T-helper 1 cell treated with Interleukin-12 subunit alpha and Interleukin-12 subunit beta and Interleukin-4 antibody, amounts not matched to agents 30 μg/mL and 1 μg/mL, for 36 hours (primary cell): ENCODE measurements at regions not wholly inside any gene's neighbourhood (a gene's known extent, or its start where the extent isn't known, plus 50 kb on each side); places are given as distances from the start of the nearest gene placed in this dataset.
A peak's percentile ranks its signal among the peaks of the same experiment; 100 is the strongest.
"Not testable (repeated sequence)": the region's sequence is repeated elsewhere in the genome, so short reads cannot be mapped to it uniquely, and the experiment has no call there.

Source experiments
- H3K27ac Mint-ChIP-seq: one replicate; pipeline ENCODE4 v1.8.0; 2021; ENCODE audit warnings: mild to moderate bottlenecking, mixed read lengths
- H3K27me3 Mint-ChIP-seq: one replicate; pipeline ENCODE4 v1.8.0; 2021; ENCODE audit warnings: low read depth, mixed read lengths
- H3K36me3 Mint-ChIP-seq: one replicate; pipeline ENCODE4 v1.8.0; 2021; ENCODE audit warnings: low read depth, mixed read lengths
- H3K4me1 Mint-ChIP-seq: one replicate; pipeline ENCODE4 v1.8.0; 2021; ENCODE audit warnings: low read depth, mixed read lengths
- H3K4me3 Mint-ChIP-seq: one replicate; pipeline ENCODE4 v1.8.0; 2021; ENCODE audit warnings: mild to moderate bottlenecking, moderate library complexity, mixed read lengths
- H3K9me3 Mint-ChIP-seq: one replicate; pipeline ENCODE4 v1.8.0; 2021; ENCODE audit warnings: mixed read lengths

DNA sequence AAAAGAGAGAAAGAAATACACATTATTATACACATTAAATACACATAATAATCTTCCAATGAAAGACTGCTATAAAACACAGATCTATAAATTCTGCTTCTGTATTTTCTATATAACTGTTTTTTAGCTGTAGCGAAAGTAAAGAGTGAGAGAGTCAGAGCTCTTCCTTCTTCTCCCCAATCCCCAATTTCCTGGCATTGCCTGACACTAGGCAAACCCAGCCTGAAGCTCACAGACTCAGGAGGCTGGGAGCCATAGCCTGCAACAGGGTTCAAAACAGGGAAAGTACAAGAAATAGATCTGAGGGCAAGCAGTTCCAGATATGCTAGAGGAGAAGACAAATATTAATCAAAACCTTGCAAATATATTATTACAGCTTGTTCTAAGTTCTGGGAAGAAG is 201.6 kb downstream of the HNRNPD start:
- Mint-ChIP-seq H3K4me1 (no peaks in the 10 kb centered on the region), H3K36me3 (no peaks in the 10 kb centered on the region), H3K9me3 (no peaks in the 10 kb centered on the region), H3K4me3 (no peak overlapping the region), H3K27ac (no peak overlapping the region), H3K27me3 (no peaks in the 10 kb centered on the region)

DNA sequence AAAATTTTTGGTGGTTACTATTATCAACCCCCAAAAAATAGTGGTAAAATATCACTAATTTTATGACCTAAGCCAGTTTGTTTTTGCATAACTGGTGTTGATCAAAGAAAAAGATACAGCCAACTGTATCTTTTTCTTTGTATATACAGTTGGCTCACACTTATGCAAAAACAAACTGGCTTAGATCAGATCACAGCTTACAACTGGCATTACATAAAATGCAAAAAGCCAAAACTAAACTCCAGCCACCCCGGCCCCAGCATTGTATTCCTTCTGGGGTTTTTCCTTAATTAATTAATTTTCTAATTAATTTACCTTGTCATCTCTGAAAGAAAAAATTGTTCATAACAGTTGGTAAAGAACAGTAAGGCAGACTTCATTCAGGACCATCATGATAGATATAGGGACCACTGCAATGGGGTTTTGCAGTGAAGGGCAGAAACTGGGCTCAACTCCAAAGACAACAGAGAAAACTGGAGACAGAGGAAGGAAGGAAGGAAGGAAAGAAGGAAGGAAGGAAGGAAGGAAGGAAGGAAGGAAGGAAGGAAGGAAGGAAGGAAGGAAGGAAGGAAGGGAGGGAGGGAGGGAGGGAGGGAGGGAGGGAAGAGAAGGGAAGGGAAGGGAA is 202.1 kb downstream of the HNRNPD start:
- no peak overlapping the region for H3K4me3 Mint-ChIP-seq

DNA sequence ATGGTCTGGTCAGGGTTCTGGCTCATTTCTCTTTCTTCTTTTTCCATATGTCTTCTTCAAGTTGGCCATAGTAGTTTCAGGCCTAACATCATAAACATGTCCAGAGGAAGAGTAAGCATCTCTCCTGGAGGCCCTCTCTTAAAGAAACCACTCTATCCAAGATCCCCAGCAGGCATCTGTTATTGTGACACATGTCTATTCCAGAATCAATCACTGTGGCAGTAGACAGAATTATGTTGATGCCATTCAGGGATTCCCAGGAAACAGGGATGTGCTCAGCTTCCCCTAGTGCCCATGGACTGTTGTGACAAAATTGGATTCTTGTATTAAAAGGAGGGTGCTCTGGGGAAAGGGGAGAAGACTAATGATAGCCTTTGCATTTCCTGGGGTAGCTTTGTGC is 224.0 kb downstream of the HNRNPD start:
- H3K27ac Mint-ChIP-seq: no peak overlapping the region
- no peaks in the 10 kb centered on the region for H3K36me3 Mint-ChIP-seq
- no peaks in the 10 kb centered on the region for H3K4me1 Mint-ChIP-seq
- H3K27me3 Mint-ChIP-seq: peaks cover 6% of the 10 kb centered on the region
- H3K9me3 Mint-ChIP-seq: peaks cover 8% of the 10 kb centered on the region
- no peak overlapping the region for H3K4me3 Mint-ChIP-seq

More for the DNA sequence above, 202.1 kb downstream of the HNRNPD start:
- no peak overlapping the region for H3K27ac Mint-ChIP-seq
- no peaks in the 10 kb centered on the region for H3K9me3 Mint-ChIP-seq
- no peaks in the 10 kb centered on the region for H3K27me3 Mint-ChIP-seq
- no peaks in the 10 kb centered on the region for H3K4me1 Mint-ChIP-seq
- H3K36me3 Mint-ChIP-seq: no peaks in the 10 kb centered on the region

DNA sequence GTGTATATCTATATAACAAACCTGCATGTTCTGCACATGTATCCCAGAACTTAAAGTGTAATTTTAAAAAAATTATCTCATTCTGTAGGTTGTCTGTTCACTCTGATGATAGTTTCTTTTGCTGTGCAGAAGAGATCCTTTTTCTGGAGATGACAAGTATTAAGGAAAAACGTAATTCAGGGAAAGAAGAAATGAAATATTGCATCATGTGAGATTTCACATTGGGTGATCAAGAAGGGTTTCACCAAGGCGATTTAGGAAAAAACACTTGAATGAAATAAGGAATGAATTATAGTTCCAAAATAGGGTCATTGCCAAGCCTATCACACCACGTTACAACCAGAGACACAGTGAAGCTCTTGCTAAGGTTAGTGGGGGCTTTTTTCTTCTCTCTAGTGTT is 227.9 kb downstream of the HNRNPD start:
- Mint-ChIP-seq H3K27me3 (no peaks in the 10 kb centered on the region), H3K27ac (no peak overlapping the region), H3K36me3 (no peaks in the 10 kb centered on the region), H3K4me1 (no peaks in the 10 kb centered on the region), H3K9me3 (no peaks in the 10 kb centered on the region), H3K4me3 (no peak overlapping the region)

DNA sequence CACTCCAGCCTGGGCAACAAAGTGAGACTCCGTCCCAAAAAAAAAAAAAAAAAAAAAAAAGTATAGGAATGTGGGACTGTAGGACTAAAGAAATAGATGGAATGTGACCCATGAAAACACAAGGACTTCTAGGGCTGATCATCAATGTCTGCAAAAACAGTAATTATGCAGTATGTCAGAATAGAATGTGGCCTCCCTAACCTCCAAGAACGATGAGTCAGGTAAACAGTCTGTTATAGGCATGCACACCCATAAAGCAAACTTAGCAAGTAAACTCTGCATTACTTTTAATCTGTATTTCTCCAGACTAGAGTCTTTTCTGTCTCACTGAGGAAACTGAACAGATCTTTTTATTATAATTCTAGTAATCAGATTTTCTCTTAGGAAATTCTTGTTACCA is 233.4 kb downstream of the HNRNPD start:
- Mint-ChIP-seq H3K9me3 (no peaks in the 10 kb centered on the region), H3K27ac (no peak overlapping the region), H3K4me1 (peaks cover 8% of the 10 kb centered on the region), H3K4me3 (no peak overlapping the region), H3K27me3 (no peaks in the 10 kb centered on the region), H3K36me3 (no peaks in the 10 kb centered on the region)

DNA sequence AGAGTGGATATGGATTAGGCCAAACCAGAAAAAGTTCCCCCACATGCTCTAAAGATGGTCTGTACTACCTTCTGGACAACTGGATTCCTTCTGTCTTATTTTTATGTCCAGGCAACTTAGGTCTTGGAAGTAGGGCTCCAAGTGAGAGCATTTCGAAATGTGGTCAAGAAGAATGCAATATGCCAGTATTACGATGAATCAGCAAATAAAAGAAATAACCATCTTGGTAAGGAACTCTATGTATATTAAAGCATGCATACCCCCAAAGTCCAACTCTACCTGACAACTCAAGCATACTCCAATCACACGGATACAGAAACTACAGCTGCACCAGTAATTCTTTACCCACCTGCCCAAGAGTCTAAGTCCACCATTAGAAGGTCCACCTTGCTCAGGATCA is 234.5 kb downstream of the HNRNPD start:
- Mint-ChIP-seq H3K27ac (no peak overlapping the region), H3K9me3 (no peaks in the 10 kb centered on the region), H3K4me3 (no peak overlapping the region), H3K27me3 (no peaks in the 10 kb centered on the region), H3K4me1 (peaks cover 8% of the 10 kb centered on the region), H3K36me3 (no peaks in the 10 kb centered on the region)

DNA sequence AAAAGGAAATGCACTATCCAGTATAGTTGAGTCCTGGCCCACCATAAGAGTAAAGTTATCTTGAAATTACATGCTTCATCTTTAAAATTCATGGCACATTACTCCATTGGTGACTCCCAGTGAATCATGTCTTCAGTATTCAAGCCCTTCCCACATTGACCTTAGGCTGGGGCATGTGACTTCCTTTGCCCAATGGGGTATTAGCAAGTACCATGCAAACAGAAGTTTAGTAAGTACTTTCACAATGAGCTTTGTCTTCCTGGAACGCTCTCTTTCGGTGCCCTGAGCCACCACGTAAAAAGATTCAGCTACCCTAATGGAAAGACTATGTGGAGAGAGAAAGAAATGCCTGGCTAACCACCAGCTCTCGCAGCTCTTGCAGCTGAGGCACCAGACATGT is 235.4 kb downstream of the HNRNPD start:
- Mint-ChIP-seq H3K4me3 (no peak overlapping the region), H3K9me3 (no peaks in the 10 kb centered on the region), H3K27me3 (peaks cover 4% of the 10 kb centered on the region), H3K36me3 (no peaks in the 10 kb centered on the region), H3K4me1 (peaks cover 8% of the 10 kb centered on the region), H3K27ac (no peak overlapping the region)

DNA sequence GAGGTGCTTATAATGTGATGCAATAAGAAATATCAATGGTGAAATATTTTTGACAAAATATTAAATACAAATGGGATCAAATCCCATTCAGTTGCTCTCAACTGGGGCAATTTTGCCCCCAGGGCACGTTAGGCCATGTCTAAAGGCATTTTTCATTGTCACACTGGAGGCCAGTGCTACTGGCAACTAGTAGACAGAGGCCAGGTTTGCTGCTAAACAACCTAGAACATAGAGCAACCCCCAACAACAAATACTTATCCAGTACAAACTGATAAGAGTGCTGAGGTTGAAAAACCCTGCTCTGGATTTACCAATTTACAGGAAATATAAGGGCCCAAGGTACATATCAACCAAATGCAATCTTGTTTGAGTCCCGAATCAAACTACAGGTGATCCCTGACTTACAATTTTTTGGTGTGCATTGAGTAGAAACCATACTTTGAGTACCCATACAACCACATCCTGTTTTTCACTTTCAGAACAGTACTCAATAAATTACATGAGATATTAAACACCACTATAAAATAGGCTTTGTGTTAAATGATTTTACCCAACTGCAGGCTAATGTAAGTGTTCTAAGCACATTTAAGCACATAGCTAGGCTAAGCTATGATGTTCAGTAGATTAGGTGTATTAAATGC is 237.5 kb downstream of the HNRNPD start:
- Mint-ChIP-seq H3K27me3 (peaks cover 6% of the 10 kb centered on the region), H3K27ac (no peak overlapping the region), H3K36me3 (no peaks in the 10 kb centered on the region), H3K9me3 (no peaks in the 10 kb centered on the region), H3K4me1 (peaks cover 8% of the 10 kb centered on the region), H3K4me3 (no peak overlapping the region)

DNA sequence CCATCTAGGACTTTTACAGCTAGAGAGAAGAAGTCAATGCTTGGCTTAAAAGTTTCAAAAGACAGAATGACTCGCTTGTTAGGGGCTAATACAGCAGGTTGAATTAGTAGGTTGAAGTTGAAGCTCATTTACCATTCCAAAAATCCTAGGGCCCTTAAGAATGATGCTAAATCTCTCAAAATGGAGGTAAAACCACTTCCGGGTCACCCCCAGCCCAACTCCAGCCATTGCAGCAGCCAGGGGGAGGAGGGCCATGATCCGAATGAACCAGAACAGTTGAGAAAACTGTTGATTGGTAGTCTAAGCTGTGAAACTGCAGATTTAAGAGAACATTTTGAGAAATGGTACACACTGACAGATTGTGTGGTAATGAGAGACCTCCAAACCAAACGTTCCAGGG is 245.4 kb downstream of the HNRNPD start:
- H3K4me1 Mint-ChIP-seq: no peaks in the 10 kb centered on the region
- no peaks in the 10 kb centered on the region for H3K36me3 Mint-ChIP-seq
- H3K27ac Mint-ChIP-seq: no peak overlapping the region
- H3K4me3 Mint-ChIP-seq: no peak overlapping the region
- H3K9me3 Mint-ChIP-seq: no peaks in the 10 kb centered on the region
- peaks cover 3% of the 10 kb centered on the region for H3K27me3 Mint-ChIP-seq

DNA sequence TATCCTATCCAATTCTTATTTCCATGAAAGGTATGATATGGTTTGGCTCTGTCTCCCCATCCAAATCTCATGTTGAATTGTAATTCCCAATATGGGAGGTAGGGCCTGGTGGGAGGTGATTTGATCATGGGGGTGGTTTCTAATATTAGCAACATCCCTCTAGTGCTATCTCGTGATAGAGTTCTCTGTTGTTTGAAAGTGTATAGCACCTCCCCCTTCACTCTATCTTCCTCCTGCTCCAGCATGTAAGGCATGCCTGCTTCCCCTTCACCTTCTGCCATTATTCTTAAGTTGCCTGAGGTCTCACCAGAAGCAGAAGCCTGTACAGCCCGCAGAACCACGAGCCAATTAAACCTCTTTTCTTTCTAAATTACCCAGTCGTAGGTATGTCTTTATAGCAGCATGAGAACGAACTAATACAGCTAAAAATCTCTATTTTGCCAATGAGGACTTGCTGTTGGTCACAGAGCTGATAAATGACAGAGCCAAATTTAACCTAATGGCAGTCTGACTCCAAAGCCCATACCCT is 247.2 kb downstream of the HNRNPD start:
- Mint-ChIP-seq H3K27me3 (no peaks in the 10 kb centered on the region), H3K4me1 (no peaks in the 10 kb centered on the region), H3K36me3 (no peaks in the 10 kb centered on the region), H3K4me3 (no peak overlapping the region), H3K27ac (peak overlapping the region; percentile 49), H3K9me3 (no peaks in the 10 kb centered on the region)

DNA sequence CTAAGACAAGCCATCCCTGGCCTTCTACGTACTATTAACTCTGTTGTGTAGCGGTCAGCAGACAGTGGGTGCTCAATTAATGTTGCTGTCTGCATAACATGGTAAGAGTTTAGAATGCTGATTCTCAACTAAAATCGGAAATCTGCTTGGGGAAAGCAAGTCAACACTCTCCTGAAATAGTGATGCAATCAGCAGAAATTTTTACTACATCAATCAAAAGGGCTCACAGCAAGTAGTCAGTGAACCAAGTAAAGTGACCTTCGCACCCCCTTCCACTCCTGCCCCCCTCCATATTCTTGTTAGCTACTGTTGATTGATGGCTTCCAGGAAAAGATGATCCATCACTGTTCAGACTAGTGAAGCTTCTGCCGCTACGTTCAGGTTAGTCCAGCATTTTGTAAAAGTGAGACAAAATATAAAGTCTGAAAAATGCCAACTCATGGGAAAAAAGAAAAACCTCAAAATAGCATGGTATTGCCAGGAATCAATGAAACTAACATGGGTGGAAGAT is 247.9 kb downstream of the HNRNPD start:
- H3K27ac Mint-ChIP-seq: no peak overlapping the region
- no peaks in the 10 kb centered on the region for H3K9me3 Mint-ChIP-seq
- no peaks in the 10 kb centered on the region for H3K36me3 Mint-ChIP-seq
- H3K4me3 Mint-ChIP-seq: no peak overlapping the region
- no peaks in the 10 kb centered on the region for H3K27me3 Mint-ChIP-seq
- H3K4me1 Mint-ChIP-seq: no peaks in the 10 kb centered on the region

DNA sequence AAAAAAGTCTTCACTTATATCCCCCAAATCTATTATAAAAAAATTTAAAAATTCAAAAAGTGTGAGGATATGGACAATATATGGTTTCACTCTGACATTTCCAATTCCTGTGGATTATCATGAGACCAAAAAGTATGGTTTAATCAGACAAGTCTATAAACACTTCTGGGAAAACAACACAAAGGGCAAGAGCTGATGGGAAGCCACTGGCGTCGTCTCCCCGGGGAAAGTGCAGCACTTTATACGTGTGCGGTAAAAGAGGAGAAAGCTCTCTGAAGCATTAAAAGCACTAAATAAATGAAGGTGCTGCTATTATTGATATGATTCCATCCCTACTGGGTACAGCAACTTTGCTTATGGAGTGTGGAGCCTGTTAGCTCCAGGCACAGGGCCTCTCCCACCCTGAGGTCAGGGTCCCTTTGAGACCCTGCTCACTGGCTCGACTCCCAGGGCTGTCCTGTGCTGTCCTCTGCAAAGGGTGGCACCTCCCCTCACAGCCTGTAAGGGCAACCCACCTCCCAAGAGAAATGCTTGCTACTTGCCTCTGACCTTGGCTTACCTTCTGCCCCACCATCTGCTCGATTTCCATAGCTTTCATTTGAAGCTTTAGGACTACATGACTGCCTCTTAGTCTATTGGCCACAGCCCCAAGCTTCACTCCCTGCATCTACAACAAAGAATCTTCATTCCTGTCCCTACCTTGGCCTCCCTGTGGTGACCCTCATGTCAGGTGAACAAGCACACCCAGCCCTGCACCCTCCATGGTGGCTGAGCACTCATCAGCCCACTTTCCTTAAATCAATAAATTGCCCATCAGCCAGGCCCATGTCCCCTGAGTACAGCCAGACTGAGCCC is 248.6 kb downstream of the HNRNPD start:
- Mint-ChIP-seq H3K9me3 (no peaks in the 10 kb centered on the region), H3K4me3 (no peak overlapping the region), H3K27me3 (no peaks in the 10 kb centered on the region), H3K36me3 (no peaks in the 10 kb centered on the region), H3K27ac (no peak overlapping the region), H3K4me1 (no peaks in the 10 kb centered on the region)

DNA sequence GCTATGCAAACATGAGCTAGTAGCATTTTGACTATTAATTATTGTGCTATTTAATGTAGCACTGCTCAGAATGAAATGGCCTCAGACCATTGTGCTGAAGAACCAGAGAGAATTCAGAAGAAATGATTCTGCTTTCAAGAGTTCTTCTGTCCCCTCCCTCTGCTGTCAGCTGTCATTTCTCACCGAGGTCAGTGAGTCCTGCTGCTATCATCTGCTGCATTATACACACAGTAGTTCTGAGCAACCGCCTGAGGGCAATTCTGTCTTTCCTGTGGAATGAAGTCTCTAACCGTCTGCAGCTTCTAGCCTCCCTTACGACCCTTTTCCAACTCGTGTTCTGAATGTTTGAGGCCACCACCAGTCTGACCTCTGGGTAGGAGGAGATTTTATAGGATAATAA is 249.4 kb downstream of the HNRNPD start:
- no peaks in the 10 kb centered on the region for H3K36me3 Mint-ChIP-seq
- H3K4me3 Mint-ChIP-seq: no peak overlapping the region
- H3K4me1 Mint-ChIP-seq: no peaks in the 10 kb centered on the region
- H3K27ac Mint-ChIP-seq: no peak overlapping the region
- H3K27me3 Mint-ChIP-seq: no peaks in the 10 kb centered on the region
- no peaks in the 10 kb centered on the region for H3K9me3 Mint-ChIP-seq

DNA sequence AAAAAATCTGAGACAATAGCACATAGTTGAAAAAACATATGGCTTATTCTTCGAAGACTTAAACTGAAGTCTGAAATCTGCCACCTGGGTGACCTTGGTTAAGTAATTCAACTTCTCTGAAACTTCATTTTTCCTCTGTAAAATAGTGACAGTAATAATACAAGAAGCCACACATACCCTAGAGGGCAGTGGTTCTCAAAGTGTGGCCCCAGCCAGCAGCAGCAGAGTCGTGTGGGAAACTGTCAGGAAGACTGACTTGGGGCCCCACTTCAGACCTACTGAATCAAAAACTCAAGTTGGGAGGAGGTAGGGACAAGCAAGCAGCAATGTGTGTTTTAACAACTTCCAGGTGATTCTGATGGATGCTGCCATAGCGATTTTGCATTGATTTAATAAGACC is 249.9 kb downstream of the HNRNPD start:
- H3K27ac Mint-ChIP-seq: no peak overlapping the region
- H3K36me3 Mint-ChIP-seq: no peaks in the 10 kb centered on the region
- no peak overlapping the region for H3K4me3 Mint-ChIP-seq

DNA sequence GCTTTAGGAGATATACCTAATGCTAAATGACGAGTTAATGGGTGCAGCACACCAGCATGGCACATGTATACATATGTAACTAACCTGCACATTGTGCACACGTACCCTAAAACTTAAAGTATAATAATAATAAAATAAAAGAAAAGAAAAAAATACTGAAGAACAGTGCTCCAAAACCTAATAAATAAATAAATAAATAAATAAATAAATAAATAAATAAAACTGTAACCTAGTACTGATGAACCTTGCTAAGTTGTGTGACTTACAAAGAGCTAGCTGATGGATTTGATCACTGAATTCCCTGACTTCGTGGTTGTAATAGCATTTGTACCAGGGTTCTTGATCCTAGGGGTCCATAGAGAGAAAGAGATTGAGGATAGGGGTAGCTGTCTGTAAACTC is 258.6 kb downstream of the HNRNPD start:
- not testable (repeated sequence) for H3K4me3 Mint-ChIP-seq, H3K27ac Mint-ChIP-seq, H3K27me3 Mint-ChIP-seq, H3K4me1 Mint-ChIP-seq, H3K36me3 Mint-ChIP-seq, H3K9me3 Mint-ChIP-seq

More for the DNA sequence above, 249.9 kb downstream of the HNRNPD start:
- Mint-ChIP-seq H3K4me1 (no peaks in the 10 kb centered on the region), H3K27me3 (no peaks in the 10 kb centered on the region), H3K9me3 (no peaks in the 10 kb centered on the region)
